ENCODE measurements at regions not wholly inside any gene's neighbourhood (a gene's known extent, or its start where the extent isn't known, plus 50 kb on each side); places are given as distances from the start of the nearest gene placed in this dataset.

DNA sequence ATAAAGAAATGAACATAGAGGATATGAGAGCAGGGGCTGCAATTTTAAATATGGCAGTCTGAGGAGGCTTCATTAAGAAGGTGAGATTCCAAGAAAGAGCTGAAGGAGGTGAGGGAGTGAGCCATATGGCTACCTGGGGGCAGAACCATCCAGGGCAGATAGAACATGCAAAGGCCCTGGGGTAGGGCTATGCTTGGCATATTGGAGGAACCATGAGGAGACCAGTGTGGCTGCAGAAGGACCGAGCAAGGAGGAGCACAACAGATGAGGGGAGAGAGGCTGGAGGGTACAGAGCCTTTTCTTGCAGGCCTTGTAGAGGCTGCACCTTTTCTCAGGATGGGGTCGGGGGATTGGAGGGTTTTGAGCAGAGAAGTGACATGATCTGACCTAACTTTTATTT is 69.5 kb upstream of the GATA6 start:
- H4K91ac ChIP-seq (ENCODE audit: insufficient read length, low read depth, low read length), result no peak overlapping the region
- H2BK5ac ChIP-seq (ENCODE audit: insufficient read length, low read length), result no peak overlapping the region
- H3K14ac ChIP-seq (ENCODE audit: insufficient read depth, low read length), result no peak overlapping the region
- H4K5ac ChIP-seq (ENCODE audit: insufficient read length, low read depth, low read length), result no peak overlapping the region
- no peak overlapping the region for H3K9ac ChIP-seq (ENCODE audit: extremely low read depth, insufficient read length, low read length)
- no peak overlapping the region for H3K4me2 ChIP-seq (ENCODE audit: insufficient read depth, insufficient read length, low read length)
- no peak overlapping the region for H3K56ac ChIP-seq (ENCODE audit: insufficient read length, low read depth, low read length)
- no peaks in the 10 kb centered on the region for H3K9me3 ChIP-seq (ENCODE audit: control insufficient read depth, low read depth, low read length)
- no CpG with 5 or more reads among the region's 2 CpGs for WGBS (ENCODE audit: extremely low coverage, insufficient read length, low lambda C conversion rate)
- no peak overlapping the region for H2AFZ ChIP-seq (ENCODE audit: low read length)
- H4K8ac ChIP-seq (replicated peaks; ENCODE audit: insufficient read length, low read depth, low read length), result no peak overlapping the region
- H2BK15ac ChIP-seq (ENCODE audit: low read depth, low read length), result no peak overlapping the region
- no peaks in the 10 kb centered on the region for H3K79me2 ChIP-seq (ENCODE audit: insufficient read depth, low read length)
- H3K36me3 Mint-ChIP-seq (ENCODE audit: insufficient read depth in 1 of 3, low read depth in 3 of 3), result no peaks in the 10 kb centered on the region
- no peak overlapping the region for H3T11ph ChIP-seq (ENCODE audit: low read length)
- no peak overlapping the region for H3K27ac Mint-ChIP-seq
- no peak overlapping the region for H3K4me3 Mint-ChIP-seq
- H3K23ac ChIP-seq (ENCODE audit: insufficient read length, low read depth, low read length), result no peak overlapping the region
- TF ChIP-seq CTCF (conservative IDR thresholded peaks at IDR 0.05), result no peak
- H3K18ac ChIP-seq (ENCODE audit: insufficient read length, low read depth, low read length), result no peak overlapping the region
- H3K23me2 ChIP-seq (ENCODE audit: insufficient read length, low read depth, low read length, poor library complexity, severe bottlenecking), result no peaks in the 10 kb centered on the region
- H2BK12ac ChIP-seq (ENCODE audit: insufficient read length, low read depth, low read length), result no peak overlapping the region
- no peaks in the 10 kb centered on the region for H4K20me1 ChIP-seq (ENCODE audit: control insufficient read depth, insufficient read depth, insufficient read length)
- DNase-seq, result no peak
- no peak overlapping the region for H2AK5ac ChIP-seq (ENCODE audit: insufficient read length, low read length)
- H3K9me3 Mint-ChIP-seq, result no peaks in the 10 kb centered on the region
- no peak overlapping the region for H2BK20ac ChIP-seq (ENCODE audit: low read depth, low read length, poor library complexity, severe bottlenecking)
- H3K27me3 ChIP-seq (ENCODE audit: insufficient read depth, low read length), result no peaks in the 10 kb centered on the region
- H3K4me1 ChIP-seq (ENCODE audit: insufficient read depth, low read length), result no peaks in the 10 kb centered on the region; the same call in 1 of the 2 replicates
- no peak overlapping the region for H3K4ac ChIP-seq (ENCODE audit: low read depth, low read length)
- H2BK120ac ChIP-seq (ENCODE audit: low read depth, low read length, poor library complexity, severe bottlenecking), result no peak overlapping the region
- no peak overlapping the region for H3K27ac ChIP-seq (ENCODE audit: insufficient read length, low read depth, low read length)
- no peaks in the 10 kb centered on the region for H3K79me1 ChIP-seq (ENCODE audit: insufficient read depth, low read depth, low read length, poor library complexity, severe bottlenecking)
- peaks cover 26% of the 10 kb centered on the region for H3K27me3 Mint-ChIP-seq (ENCODE audit: low read depth)
- H3K4me1 Mint-ChIP-seq, result peaks cover 5 to 10% of the 10 kb centered on the region in 2 experiments; a peak in 2 of 4 replicates

Data from H9 (cell line).